OCI-LY7 (cell line): ENCODE measurements at regions not wholly inside any gene's neighbourhood (a gene's known extent, or its start where the extent isn't known, plus 50 kb on each side); places are given as distances from the start of the nearest gene placed in this dataset.

Experiments
- BruUV-seq: library from RNA; stranded (reverse); fragments of 400-500 nt; replicated peaks from 2 replicates; lab custom pipeline; 2021; lab: Mats Ljungman, UMichigan
- CTCF ChIA-PET: fragments of 300-600 bp; sonication (Branson Sonifier 250); formaldehyde crosslinking; loops from one replicate; lab custom pipeline; 2022; ENCODE audit warnings: antibody characterized with exemption; ENCODE audit not compliant: unreplicated experiment; lab: Charles Lee
- POLR2A ChIA-PET: fragments of 300-600 bp; sonication (Branson Sonifier 250); formaldehyde crosslinking; loops from one replicate; lab custom pipeline; 2022; ENCODE audit warnings: antibody characterized with exemption; lab: Charles Lee
- DNase-seq: peaks from one replicate; pipeline ENCODE4 v3.0.0-alpha.2; 2015; ENCODE audit warnings: low spot score
- H2AFZ ChIP-seq: fragments of 200-600 bp; sonication (generic), shearing (Covaris generic); 2 replicates; pipeline ENCODE4 v1.6.1; 2014; ENCODE audit warnings: mild to moderate bottlenecking, antibody characterized with exemption, low read length, moderate library complexity
- H3K27ac ChIP-seq: fragments of 200-600 bp; sonication (generic); 2 replicates; pipeline ENCODE4 v1.5.1; 2014; ENCODE audit warnings: mixed run types, low read depth, mild to moderate bottlenecking, moderate library complexity, low read length, inconsistent platforms; ENCODE audit not compliant: poor library complexity, severe bottlenecking
- H3K36me3 ChIP-seq: fragments of 200-600 bp; sonication (generic); 2 replicates; pipeline ENCODE4 v1.6.1; 2014; ENCODE audit warnings: mild to moderate bottlenecking, antibody characterized with exemption, low read length, moderate library complexity, mixed read lengths; ENCODE audit not compliant: insufficient read depth
- H3K4me1 ChIP-seq: fragments of 200-600 bp; sonication (generic); 2 replicates; pipeline ENCODE4 v1.5.1; 2014; ENCODE audit warnings: mild to moderate bottlenecking, low read length; ENCODE audit not compliant: insufficient read depth, poor library complexity, severe bottlenecking
- H3K4me2 ChIP-seq: fragments of 200-600 bp; sonication (generic); 2 replicates; pipeline ENCODE4 v1.6.1; 2014; ENCODE audit warnings: mild to moderate bottlenecking, low read length
- H3K4me3 ChIP-seq: fragments of 200-600 bp; sonication (generic); 2 replicates; pipeline ENCODE4 v1.5.1; 2014; ENCODE audit warnings: mild to moderate bottlenecking, low read depth, low read length; ENCODE audit not compliant: poor library complexity, severe bottlenecking
- H3K79me2 ChIP-seq: fragments of 200-600 bp; sonication (generic); 2 replicates; pipeline ENCODE4 v1.6.1; 2016; ENCODE audit warnings: low read depth, mild to moderate bottlenecking, low read length, moderate library complexity, mixed read lengths; ENCODE audit not compliant: insufficient read depth
- H3K9me2 ChIP-seq: fragments of 200-600 bp; sonication (generic); 2 replicates; pipeline ENCODE4 v1.6.1; 2016; ENCODE audit warnings: mild to moderate bottlenecking, low read length, mixed read lengths; ENCODE audit not compliant: insufficient read depth
- H3K9me3 ChIP-seq: fragments of 200-600 bp; sonication (generic); 2 replicates; pipeline ENCODE4 v1.6.1; 2014; ENCODE audit warnings: mild to moderate bottlenecking, mixed run types, low read length, mixed read lengths
- H4K20me1 ChIP-seq: fragments of 200-600 bp; sonication (generic); 2 replicates; pipeline ENCODE4 v1.6.1; 2014; ENCODE audit warnings: mild to moderate bottlenecking, antibody characterized with exemption, low read length, moderate library complexity, mixed read lengths; ENCODE audit not compliant: insufficient read depth
- CTCF ChIP-seq: fragments of 200-600 bp; sonication (generic); conservative IDR thresholded peaks from 2 replicates; pipeline ENCODE4 v1.5.1; 2014; ENCODE audit warnings: mild to moderate bottlenecking, antibody characterized with exemption, low read length, moderate library complexity, mixed read lengths
- EZH2phosphoT487 ChIP-seq: fragments of 200-600 bp; sonication (generic); IDR thresholded peaks from 2 replicates; pipeline ENCODE4 v1.6.1; 2018; ENCODE audit warnings: low read depth, borderline replicate concordance, mild to moderate bottlenecking, mixed run types, antibody characterized with exemption, low read length, moderate library complexity, mixed read lengths
- intact Hi-C: fragments of 100-400 bp; cut with micrococcal nuclease; formaldehyde crosslinking; loops from one replicate; pipeline ENCODE4 v1.10.0; 2022; ENCODE audit not compliant: unreplicated experiment

GRCh38 chr11:112689851-112690250, 271.4 kb upstream of the NCAM1 start:
- no TSS peak for BruUV-seq
- intact Hi-C loops: no loop called here
- H3K4me1 ChIP-seq: no peaks in the 10 kb centered on the region

GRCh38 chr11:112693781-112694180, 267.4 kb upstream of the NCAM1 start:
- intact Hi-C loops: no loop called here
- no peaks in the 10 kb centered on the region for H3K4me1 ChIP-seq
- DNase-seq: no peak
- H3K9me3 ChIP-seq: no peaks in the 10 kb centered on the region
- no peak overlapping the region for H2AFZ ChIP-seq
- CTCF ChIA-PET: no interaction called here
- H3K4me2 ChIP-seq: no peak overlapping the region
- no peak for TF ChIP-seq CTCF
- TF ChIP-seq EZH2phosphoT487: no peak
- no peak overlapping the region for H3K4me3 ChIP-seq
- no peaks in the 10 kb centered on the region for H3K9me2 ChIP-seq
- no peaks in the 10 kb centered on the region for H3K79me2 ChIP-seq
- no TSS peak for BruUV-seq
- no peaks in the 10 kb centered on the region for H3K36me3 ChIP-seq
- H4K20me1 ChIP-seq: no peaks in the 10 kb centered on the region
- no peak overlapping the region for H3K27ac ChIP-seq
- POLR2A ChIA-PET: no interaction called here

More at GRCh38 chr11:112689851-112690250, 271.4 kb upstream of the NCAM1 start:
- no peaks in the 10 kb centered on the region for H3K9me3 ChIP-seq
- no peak overlapping the region for H3K4me3 ChIP-seq
- TF ChIP-seq EZH2phosphoT487 (no peak), CTCF (no peak)
- H3K79me2 ChIP-seq: no peaks in the 10 kb centered on the region
- no peaks in the 10 kb centered on the region for H4K20me1 ChIP-seq
- H3K27ac ChIP-seq: no peak overlapping the region
- CTCF ChIA-PET: no interaction called here
- POLR2A ChIA-PET: no interaction called here
- H3K4me2 ChIP-seq: no peak overlapping the region
- DNase-seq: no peak
- H2AFZ ChIP-seq: no peak overlapping the region
- no peaks in the 10 kb centered on the region for H3K9me2 ChIP-seq
- no peaks in the 10 kb centered on the region for H3K36me3 ChIP-seq

GRCh38 chr11:112694245-112694644, 267.0 kb upstream of the NCAM1 start:
- Histone ChIP-seq H3K4me2 (no peak overlapping the region), H2AFZ (no peak overlapping the region), H3K79me2 (no peaks in the 10 kb centered on the region), H3K4me1 (no peaks in the 10 kb centered on the region), H3K9me2 (no peaks in the 10 kb centered on the region), H4K20me1 (no peaks in the 10 kb centered on the region), H3K9me3 (no peaks in the 10 kb centered on the region), H3K27ac (no peak overlapping the region), H3K4me3 (no peak overlapping the region), H3K36me3 (no peaks in the 10 kb centered on the region)
- CTCF ChIA-PET: no interaction called here
- BruUV-seq: no TSS peak
- intact Hi-C loops: no loop called here
- TF ChIP-seq EZH2phosphoT487 (no peak), CTCF (no peak)
- DNase-seq: no peak
- POLR2A ChIA-PET: no interaction called here
